SKM-1 treated with dmso at 0.1 percent for 144 hours (cell line): ENCODE measurements at regions not wholly inside any gene's neighbourhood (a gene's known extent, or its start where the extent isn't known, plus 50 kb on each side); places are given as distances from the start of the nearest gene placed in this dataset.
"Not testable (repeated sequence)": the region's sequence is repeated elsewhere in the genome, so short reads cannot be mapped to it uniquely, and the experiment has no call there.

Experiments used
- DNase-seq: peaks from one replicate; lab custom pipeline; 2025; ENCODE audit not compliant: unreplicated experiment; lab: John Stamatoyannopoulos, UW

DNA sequence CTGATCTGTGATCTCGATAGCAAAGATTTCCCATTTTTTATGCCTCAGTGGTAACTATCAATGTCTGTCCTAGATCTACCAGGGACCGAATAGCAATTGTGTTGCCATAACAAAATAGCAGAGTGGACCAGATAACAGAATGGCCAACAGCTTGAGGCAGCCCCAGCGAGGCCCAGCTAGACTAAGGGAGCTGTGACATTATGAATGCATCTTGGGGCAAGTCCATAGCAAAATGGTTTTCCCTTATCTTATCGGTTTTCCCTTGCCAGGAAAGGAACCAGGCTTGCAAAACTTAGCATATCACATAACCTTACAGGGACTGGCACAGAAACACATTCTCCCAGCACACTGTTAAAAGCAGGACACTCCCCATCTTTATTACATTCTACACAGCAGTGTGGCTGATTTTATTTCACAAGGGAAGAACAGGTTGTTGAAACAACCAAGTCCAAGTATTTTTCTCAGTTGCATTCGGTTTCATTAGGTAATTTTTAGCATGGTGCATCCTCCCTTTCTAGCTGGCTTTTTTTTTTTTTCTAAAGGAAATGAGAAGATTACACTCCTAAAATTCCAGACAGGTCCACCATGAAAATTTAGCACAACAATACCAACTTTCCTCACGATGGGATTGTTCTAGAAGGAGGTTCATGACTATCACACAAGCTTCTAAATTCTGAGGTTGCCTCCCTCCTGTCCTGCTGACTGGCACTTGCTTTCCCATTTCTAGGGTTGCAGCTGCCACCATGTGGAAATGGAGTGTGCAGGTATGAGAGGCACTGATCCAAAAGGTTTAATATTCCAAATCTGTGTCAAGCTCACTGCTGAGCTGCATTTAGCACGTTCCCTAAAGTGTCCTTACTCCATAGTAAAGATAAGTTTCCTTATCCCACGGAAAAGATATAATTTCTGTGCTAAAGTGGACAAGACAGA, 97.0 kb upstream of the SLC35G4 start:
- no peak for DNase-seq

DNA sequence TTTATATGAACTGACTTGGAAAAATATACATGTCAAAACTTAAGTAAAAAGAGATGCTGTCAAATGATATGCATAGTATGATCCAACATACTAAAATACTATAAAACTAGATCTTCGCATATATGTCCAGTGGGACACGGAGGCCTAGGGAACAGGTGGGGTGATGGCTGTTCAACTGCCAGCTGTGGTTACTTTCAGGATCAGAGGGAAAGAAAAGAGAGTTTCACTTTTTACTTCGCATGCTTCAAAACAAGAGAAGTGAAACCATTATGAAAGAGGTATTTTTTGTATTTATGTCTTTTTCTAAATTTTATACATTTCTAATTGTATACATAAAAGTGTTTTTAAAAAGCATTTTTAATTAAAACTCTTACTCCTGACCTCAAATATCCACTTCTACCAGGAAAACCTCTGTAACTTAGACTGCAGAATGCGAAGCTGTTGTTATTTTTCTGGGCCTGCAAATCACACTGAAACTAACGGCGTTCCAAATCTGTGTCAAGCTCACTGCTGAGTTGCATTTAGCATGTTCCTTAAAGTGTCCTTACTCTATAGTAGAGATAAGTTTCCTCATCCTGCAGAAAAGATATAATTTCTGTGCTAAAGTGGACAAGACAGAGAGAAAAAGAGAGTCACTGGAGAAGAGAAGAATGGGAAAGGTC, 97.8 kb upstream of the SLC35G4 start:
- no peak for DNase-seq

DNA sequence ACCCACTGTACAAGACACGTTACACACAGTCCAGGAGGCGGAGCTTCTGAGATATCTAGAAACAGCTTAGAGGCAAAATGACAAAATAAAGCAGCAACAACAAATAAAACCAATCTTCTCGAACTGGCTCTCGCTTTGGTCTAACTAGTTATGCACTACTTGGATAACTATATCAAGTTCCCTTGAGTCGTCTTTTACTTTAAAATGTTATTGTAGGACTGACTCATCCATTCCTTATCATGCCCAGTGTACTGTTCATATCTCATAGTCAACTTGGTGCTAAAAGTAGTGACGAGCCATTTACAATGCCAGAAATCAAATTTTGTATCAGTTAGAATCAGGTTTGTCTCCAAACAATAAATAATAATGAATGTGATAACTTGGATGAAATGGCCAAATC, 102.5 kb upstream of the SLC35G4 start:
- DNase-seq: no peak

GRCh38 chr18:11505993-11506392, 103.4 kb upstream of the SLC35G4 start:
- DNase-seq: no peak

DNA sequence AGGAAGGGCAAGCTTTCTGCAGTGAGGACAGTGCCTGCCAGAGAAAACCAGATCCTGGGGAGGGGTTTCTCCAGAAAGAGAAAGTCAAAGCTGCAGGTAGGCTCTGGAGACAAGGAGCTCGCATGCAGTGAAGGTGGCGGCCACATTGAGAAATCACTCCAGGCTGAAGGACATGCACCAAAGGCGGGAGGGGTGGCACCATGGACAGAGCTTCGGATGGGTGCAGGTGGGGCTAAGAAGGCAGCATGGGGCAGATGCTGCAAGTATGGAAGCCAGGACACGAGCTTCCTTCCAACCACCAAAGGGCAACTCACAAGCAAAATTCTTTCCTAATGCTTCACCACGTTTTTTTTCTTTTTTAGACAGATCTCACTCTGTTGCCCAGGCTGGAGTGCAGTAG, 104.4 kb upstream of the SLC35G4 start:
- DNase-seq: no peak

GRCh38 chr18:11502368-11502767, 107.0 kb upstream of the SLC35G4 start:
- no peak for DNase-seq

DNA sequence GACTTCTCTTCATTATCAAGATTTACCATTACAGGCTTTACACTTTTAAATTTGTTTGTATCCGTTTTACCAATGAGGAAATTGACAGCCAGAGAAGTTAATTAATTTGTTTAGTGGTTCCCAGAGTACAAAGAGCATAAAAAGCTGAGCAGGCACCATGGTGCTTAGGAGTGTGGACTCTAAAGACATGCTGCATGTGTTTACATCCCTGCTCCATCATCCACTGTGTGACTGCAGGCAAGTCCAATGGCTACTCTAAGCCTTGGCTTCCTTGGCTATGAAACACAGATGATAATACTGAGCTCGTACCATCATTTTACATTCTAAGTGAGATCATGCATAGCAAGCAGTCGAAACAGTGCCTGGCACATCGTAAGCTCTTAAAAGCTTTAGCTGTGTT, 108.0 kb upstream of the SLC35G4 start:
- no peak for DNase-seq

DNA sequence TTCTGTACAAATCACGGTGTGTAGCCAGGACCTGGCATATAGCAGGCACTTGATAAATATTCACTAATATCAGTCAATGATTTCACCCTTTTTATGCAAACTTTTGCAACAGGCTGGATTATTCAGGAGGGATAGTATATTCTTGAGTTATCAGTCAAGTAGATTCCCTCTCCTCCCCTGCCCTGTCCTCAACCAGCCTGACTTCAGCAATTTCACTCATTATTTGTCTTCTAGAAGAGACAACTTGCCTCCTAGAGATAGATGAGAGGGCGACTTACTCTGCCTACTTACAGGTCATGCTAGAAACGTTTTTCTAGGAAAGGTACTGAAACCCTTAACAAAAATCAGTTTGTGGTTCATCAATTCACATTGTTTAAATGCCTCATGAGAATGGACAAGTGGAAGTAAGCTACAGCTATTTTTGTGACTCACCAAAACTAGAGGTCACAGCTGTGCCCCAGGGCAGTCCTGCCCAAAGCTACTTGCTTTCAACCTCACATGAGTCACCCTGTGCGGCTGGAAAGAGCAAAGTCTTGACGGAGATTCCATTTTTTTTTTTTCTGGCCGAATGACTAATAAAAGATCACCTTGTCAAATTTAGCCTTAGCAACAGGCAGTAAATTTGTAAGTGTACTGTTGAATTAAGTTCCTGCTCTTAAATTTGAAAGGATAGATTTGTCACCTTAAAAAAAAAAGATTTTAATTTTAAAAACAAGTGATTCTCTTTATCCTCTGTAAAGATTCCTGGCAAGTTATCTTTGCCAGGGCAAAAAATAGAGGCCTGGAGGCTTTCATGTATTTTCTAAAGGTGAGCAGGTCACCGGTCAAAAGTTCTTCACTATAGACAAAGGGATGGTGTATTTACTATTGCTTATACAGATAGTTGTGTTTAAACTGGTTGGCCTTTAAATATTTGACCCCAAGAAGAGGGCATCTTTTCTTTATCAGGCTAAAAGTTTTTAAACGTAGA, 109.0 kb upstream of the SLC35G4 start:
- no peak for DNase-seq

- no peak for DNase-seq
These were observed 110.6 kb upstream of the SLC35G4 start for GRCh38 chr18:11498821-11499220.

GRCh38 chr18:11497585-11497984, 111.8 kb upstream of the SLC35G4 start:
- no peak for DNase-seq

- no peak for DNase-seq
These were observed 112.7 kb upstream of the SLC35G4 start for GRCh38 chr18:11496526-11497172.

DNA sequence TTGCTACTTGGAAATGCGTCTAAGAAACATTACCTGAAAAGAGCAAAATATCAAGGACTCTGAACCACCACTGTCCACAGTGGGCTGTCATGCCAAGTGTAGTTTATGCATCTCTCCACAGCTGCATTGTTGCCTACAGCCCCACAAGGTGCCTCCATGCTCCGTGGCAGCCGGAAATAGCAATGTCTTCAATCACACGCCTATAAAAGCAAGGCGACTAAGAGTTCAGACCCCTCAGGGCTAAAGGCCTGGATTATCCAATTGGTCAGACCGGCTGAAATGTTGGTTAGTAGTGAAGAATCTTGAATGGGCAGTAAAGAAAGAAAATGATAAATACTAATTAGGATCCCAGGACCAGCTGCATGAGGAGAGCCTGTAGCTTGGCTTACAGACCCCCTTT, 114.0 kb upstream of the SLC35G4 start:
- DNase-seq: no peak

- DNase-seq: no peak
These were observed 115.3 kb upstream of the SLC35G4 start for GRCh38 chr18:11494107-11494506.

- DNase-seq: no peak
These were observed 120.0 kb upstream of the SLC35G4 start for GRCh38 chr18:11489266-11489899.

DNA sequence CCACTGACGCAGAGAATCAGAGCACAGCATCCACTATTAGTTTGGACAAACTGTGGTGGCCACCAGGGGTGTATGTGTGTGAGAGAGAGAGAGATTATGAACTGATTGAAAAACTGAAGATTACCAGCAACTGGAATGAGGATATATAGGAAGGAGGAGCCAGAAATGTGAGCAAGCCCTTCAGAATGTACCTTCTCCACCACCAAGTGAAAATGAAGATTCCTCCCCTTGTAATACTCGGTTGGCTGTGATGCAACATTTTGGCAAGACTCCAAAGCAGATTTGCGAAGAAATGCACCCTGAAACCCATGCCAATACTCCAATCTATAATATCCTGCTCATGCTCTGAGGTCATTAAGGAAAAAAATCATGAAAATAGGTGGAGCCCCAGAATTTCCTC, 121.2 kb upstream of the SLC35G4 start:
- no peak for DNase-seq

DNA sequence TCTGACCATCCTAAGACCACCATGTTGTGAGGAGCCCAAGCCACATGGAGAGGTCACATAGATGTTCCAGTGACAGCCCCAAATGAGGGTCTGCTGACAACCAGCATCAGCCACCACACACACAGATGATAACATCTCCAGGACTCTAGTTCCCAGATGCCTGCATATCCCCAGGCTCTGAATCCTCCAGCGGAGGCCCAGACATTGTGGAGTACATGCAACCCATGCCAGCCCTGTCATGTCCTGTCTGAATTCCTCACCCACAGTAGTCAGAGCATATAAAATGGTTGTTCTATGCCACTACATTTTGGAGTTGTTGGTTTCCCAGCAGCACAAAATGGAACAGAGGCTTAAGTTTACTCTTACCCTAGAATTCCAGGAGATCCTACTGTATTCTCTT, 122.0 kb upstream of the SLC35G4 start:
- no peak for DNase-seq

DNA sequence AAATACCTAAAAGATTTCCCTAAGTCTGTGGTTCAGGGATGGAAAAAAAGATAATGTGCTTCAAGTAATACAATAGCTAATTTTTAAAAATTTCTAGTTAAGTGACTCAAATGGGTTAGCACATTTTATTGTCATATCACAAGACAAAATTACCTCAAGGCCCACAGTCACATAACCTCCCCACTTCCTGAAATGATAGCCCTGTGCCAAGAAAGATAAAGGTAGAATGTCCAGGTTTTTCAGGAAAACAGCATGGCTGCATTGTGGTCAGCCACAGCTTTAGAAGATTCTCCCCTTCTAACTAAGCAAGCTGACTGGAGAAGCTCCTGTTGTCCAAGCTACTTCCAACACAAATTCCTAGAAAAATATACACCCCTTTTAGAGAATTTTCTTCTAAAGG, 127.1 kb upstream of the SLC35G4 start:
- no peak for DNase-seq

DNA sequence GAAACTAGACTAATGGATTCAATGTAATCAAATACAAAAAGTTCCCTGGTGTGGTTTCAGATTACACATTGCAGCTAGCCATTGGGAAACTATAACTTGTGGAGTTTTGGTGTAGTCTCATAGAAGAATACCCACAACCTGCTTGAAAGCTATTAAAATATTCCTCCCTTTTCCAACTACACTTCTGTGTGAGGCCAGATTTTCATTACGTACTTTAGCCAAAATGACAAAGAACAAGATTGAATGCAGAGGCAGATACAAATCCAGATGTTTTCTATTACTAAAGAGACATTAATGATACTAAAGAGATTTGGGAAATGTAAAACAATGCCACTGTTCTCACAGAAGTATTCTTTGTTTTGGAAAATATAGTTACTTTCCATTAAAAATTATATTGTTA, 128.7 kb upstream of the SLC35G4 start:
- DNase-seq: no peak

DNA sequence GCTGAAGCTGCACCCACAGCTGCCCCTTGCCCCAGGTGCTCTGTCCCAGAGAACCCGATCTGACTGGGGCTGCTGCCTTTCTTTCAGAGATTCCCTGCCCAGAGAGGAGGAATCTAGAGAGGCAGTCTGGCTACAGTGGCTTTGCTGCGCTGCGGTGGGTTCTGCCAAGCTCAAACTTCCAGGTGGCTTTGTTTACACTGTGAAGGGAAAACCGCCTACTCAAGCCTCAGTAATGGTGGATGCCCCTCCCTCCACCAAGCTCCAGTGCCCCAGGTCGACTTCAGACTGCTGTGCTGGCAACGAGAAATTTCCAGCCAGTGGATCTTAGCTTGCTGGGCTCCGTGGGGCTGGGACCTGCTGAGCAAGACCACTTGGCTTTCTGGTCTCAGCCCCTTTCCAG, 130.4 kb upstream of the SLC35G4 start:
- DNase-seq: not testable (repeated sequence)

- DNase-seq: no peak
These were observed 138.5 kb upstream of the SLC35G4 start for GRCh38 chr18:11470941-11471340.
